DMS 273 (cell line): ENCODE measurements at regions not wholly inside any gene's neighbourhood (a gene's known extent, or its start where the extent isn't known, plus 50 kb on each side); places are given as distances from the start of the nearest gene placed in this dataset.

Experiments used
- DNase-seq: peaks from one replicate; lab custom pipeline; 2025; ENCODE audit not compliant: unreplicated experiment; lab: John Stamatoyannopoulos, UW

- no peak for DNase-seq
Measured at GRCh38 chr2:28694364-28694763, 57.3 kb upstream of the PPP1CB start.

- DNase-seq: peak; percentile 47
Measured at GRCh38 chr2:28695245-28695647, 56.4 kb upstream of the PPP1CB start.

- no peak for DNase-seq
Measured at GRCh38 chr2:28696261-28696660, 55.4 kb upstream of the PPP1CB start.

- no peak for DNase-seq
Measured at GRCh38 chr2:28697602-28698149, 54.0 kb upstream of the PPP1CB start.

- no peak for DNase-seq
Measured at GRCh38 chr2:28698545-28698944, 53.1 kb upstream of the PPP1CB start.
